ENCODE measurements at regions not wholly inside any gene's neighbourhood (a gene's known extent, or its start where the extent isn't known, plus 50 kb on each side); places are given as distances from the start of the nearest gene placed in this dataset.

DNA sequence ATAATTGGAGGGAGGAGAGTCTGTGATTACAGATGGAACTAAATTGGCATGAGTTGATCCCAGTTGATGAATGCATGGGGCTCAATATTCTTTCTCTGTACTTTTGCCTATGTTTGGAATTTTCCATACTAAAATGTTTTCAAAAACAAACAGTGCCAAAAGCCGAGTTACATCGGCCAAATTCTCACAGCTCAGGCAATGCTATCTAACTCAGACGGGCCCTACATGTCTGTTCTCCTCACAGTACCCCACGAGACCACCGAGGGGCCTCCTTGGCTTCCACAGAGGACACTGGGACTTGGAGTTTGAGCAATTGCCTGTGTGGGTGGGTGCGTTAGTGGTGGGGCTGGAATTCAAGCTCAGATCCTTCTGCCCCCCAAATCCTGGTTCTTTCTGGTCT lies 413.2 kb downstream of the CDH26 start:
- TF ChIP-seq TAF1 (IDR thresholded peaks at IDR 0.05; ENCODE audit: borderline replicate concordance, insufficient read depth, low read length) (no peak), POLR2AphosphoS5 (IDR thresholded peaks at IDR 0.05; ENCODE audit: low read depth, low read length) (no peak), SIN3A (IDR thresholded peaks at IDR 0.05; ENCODE audit: borderline replicate concordance, insufficient read depth, low read length) (no peak), FOXP2 (optimal IDR thresholded peaks at IDR 0.05; ENCODE audit: borderline replicate concordance, extremely low read depth, extremely low read length, insufficient read depth) (no peak)
- TF ChIP-seq, protein P1, sequence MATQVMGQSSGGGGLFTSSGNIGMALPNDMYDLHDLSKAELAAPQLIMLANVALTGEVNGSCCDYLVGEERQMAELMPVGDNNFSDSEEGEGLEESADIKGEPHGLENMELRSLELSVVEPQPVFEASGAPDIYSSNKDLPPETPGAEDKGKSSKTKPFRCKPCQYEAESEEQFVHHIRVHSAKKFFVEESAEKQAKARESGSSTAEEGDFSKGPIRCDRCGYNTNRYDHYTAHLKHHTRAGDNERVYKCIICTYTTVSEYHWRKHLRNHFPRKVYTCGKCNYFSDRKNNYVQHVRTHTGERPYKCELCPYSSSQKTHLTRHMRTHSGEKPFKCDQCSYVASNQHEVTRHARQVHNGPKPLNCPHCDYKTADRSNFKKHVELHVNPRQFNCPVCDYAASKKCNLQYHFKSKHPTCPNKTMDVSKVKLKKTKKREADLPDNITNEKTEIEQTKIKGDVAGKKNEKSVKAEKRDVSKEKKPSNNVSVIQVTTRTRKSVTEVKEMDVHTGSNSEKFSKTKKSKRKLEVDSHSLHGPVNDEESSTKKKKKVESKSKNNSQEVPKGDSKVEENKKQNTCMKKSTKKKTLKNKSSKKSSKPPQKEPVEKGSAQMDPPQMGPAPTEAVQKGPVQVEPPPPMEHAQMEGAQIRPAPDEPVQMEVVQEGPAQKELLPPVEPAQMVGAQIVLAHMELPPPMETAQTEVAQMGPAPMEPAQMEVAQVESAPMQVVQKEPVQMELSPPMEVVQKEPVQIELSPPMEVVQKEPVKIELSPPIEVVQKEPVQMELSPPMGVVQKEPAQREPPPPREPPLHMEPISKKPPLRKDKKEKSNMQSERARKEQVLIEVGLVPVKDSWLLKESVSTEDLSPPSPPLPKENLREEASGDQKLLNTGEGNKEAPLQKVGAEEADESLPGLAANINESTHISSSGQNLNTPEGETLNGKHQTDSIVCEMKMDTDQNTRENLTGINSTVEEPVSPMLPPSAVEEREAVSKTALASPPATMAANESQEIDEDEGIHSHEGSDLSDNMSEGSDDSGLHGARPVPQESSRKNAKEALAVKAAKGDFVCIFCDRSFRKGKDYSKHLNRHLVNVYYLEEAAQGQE (IDR thresholded peaks at IDR 0.05; ENCODE audit: insufficient read depth in 1 of 2, low read depth in 2 of 2, low read length in 2 of 2): no peak

All from PFSK-1 (cell line).